GM21515 (cell line): ENCODE measurements at regions not wholly inside any gene's neighbourhood (a gene's known extent, or its start where the extent isn't known, plus 50 kb on each side); places are given as distances from the start of the nearest gene placed in this dataset.
"Not testable (repeated sequence)": the region's sequence is repeated elsewhere in the genome, so short reads cannot be mapped to it uniquely, and the experiment has no call there.

Source experiments
- ATAC-seq: cut with Tn5 transposase; IDR thresholded peaks from one replicate; pipeline ENCODE4 v1.9.1; 2021; ENCODE audit not compliant: unreplicated experiment

DNA sequence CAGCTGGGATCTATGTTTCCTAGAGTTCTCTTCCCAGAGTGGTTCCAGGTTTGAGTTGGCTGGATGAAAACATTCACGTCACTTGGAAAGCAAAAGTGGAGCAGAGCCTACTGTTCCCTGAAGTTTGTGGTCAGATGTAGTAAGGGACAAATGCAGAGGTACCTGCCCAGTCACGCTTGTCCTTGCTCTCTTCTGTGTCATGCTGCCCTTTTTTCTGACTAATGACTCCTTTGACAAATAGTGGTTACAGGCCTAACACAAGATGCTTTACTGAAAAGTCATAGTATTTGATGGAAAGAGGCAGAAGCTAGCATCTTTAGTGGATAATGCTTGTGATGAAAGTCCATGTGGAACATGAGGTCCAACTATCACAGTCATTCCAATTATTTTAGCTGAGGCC, 881.4 kb upstream of the B3GALT2 start:
- ATAC-seq = no peak

DNA sequence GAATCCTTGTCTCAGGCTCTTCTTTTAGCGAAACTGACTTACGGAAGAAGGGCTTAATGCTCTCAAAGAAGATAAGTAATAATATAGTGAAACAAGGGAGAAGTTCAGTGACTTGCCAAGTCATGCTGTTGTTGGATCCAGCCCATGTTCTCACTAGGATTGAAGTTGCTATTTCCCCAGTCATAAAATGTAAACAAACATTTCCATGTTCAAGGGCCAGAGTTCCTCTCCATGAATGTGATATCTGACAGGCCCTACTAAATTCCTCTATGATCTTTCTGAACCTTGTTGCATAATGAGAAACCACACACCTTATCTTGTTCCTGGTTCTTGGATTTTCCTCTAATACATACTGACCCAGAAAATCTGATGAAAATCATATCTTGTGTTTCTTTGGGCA, 876.5 kb upstream of the B3GALT2 start:
- ATAC-seq = no peak

DNA sequence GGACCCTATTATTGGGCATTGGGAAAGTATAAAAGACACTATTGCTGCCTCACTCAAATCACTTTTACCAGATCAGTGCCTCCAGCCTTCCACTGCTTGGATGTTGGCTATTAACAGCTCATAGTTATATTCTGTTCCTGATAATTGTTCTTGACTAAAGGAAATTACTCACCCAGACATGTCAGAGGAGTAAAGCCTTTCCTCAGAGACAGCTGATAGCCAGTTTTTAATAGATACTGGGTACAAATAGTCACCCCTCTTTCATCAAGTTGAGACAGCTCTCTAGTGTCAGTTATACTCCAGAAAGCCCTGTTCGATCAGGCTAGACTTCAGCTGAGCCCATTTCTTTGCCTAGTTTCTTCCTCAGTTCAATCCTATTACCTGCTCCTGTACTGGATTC, 876.1 kb upstream of the B3GALT2 start:
- ATAC-seq = no peak

DNA sequence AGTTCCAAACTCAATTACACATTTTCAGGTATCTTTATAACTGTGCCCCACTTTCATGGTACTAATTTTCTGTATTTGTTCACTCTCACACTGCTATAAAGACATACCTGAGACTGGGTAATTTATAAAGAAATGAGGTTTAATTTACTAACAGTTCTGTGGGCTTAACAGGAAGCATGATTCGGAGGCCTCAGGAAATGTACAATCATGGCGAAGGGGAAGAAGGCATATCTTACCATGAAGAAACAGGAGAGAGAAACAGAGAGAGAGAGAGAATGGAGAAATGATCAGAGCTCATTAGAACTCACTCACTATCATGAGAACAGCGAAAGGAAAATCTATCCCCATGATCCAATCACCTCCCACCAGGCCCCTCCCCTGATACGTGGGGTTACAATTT, 874.1 kb upstream of the B3GALT2 start:
- ATAC-seq = no peak

DNA sequence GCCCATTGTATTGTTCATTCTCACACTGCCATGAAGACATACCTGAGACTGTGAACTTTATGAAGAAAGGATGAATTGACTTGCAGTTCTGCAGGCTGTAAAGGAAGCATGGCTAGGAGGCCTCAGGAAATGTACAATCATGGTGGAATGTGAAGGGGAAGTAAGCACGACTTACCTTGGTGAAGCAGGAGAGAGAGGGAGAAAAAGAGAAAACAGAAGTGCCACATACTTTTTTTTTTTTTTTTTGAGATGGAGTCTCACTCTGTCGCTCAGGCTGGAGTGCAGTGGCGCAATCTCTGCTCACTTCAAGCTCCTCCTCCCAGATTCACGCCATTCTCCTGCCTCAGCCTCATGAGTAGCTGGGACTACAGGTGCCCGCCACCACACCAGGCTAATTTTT, 871.9 kb upstream of the B3GALT2 start:
- ATAC-seq = not testable (repeated sequence)

DNA sequence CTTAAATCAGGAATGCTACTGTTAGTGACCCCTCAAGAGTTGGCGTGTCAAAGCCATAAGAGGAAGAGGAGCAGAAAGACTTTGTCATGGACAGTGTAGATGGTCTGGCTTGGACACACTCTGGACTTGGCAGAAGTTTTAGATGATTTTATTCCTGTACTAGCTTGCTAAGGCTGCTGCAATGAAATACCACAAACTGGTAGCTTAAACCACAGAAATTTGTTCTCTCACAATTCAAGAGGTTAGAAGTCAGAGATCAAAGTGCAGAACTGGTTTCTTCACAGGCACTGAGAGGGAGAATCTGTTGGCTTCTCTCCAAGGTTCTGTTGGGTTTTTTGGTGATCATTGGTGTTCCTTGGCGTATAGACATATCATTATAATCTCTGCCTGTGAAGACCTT, 869.8 kb upstream of the B3GALT2 start:
- ATAC-seq = no peak

DNA sequence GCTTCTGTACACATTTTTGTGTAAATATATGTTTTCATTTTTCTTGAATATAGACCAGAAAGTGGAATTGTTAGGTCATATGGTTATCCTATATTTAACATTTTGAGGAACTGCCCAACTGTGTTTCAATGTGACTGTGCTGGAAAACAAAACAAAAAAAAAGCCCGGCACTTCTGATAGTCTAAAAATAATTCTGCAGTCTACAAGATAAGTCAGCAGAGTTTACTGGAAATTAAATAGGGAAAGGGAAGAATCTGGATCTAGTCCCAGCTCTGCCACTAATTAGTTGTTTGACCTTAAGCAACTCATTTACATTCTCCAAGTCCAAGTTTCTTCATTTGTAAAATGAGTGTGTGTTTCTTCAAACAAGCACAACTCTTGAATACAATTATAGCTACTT, 869.1 kb upstream of the B3GALT2 start:
- no peak for ATAC-seq

DNA sequence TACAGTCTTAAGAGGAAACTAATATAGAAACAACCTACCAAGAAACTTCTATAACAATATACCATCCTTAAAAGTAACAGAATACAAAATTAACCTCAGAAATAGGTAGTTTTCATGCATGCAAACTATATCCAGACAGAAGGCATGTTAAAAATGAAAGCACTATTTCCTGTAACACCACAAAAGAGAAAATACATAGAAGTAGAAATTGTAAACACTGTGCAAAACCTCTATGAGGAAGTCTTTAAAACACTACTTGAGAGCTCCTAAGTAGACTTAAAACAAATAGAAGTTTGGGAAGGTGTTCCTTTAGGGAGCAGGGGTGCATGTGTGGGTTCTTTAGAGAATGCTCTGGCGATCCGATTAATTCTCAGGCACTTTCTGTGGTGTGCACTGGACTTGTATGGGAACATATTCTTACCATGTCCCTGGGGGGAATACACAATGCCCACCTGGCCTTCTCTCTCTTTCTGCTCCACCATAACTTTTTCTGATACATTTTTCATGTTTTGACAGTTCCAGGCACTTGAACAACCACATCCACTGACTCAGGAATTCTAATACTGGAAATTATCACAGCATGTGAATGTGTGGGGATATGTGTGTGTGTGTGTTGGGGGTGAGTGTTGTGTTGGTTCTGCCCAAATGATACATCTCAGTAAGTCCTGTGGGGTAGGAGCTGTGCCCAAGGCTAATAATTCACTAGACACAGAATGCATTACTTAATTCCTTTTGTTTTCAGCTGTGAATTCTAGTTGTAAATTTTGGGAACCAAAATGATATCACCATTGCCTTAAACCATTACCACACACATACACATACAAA, 866.3 kb upstream of the B3GALT2 start:
- ATAC-seq = no peak

DNA sequence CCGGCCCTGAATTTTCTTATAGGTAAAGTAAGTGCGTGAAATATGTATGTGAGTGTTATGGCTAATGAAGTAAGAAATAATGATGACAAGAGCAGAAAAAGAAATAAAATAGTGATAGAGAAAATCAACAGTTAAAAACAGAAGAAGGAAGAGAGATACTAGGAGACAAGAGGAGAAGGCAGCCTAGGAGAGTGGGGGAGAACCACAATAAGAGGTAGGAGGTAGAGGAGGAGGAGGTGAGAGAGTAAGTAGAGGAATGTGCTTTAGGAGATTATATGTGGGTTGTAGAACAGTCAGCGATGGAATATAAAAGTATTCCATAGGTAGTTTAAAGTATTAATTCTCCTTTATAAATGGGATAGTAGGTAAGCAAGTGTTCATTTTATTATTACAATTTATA, 861.5 kb upstream of the B3GALT2 start:
- ATAC-seq = no peak

DNA sequence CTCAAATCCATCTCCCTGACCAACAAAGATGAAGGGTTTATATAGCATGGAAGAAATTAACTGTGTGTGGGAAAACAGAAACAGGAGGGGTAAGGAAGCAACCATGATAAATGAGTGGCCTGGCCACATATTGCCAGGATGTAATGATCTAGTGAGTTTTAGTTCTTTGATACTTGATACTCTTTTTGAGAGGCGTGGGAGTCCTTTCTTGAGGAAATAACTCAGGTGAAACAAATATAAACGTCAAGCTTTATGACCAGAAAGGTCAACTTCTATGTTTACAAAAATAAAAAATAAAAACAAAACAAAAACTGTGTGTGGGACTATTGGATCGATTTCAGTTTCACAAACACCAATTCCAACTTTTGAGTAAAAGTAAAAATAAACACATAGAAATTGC, 860.8 kb upstream of the B3GALT2 start:
- no peak for ATAC-seq

DNA sequence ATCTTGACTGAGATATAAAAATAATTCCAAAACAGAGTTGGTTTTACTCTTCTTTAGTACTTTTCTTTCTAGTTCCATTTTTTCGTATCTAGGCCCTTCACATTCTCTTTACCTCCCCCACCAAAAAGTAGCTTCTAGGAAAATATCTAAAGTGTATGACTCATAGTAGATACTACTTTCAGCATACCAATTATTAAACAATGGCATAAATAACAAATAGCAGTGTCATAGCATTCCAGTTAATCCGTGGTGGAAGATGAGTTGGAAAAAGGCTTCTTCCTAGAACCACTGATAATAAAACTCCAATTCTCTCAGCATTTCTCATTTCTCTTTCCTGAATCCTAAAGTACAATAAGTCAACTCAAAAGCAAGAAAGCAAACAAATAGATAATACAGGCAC, 859.0 kb upstream of the B3GALT2 start:
- ATAC-seq = no peak

DNA sequence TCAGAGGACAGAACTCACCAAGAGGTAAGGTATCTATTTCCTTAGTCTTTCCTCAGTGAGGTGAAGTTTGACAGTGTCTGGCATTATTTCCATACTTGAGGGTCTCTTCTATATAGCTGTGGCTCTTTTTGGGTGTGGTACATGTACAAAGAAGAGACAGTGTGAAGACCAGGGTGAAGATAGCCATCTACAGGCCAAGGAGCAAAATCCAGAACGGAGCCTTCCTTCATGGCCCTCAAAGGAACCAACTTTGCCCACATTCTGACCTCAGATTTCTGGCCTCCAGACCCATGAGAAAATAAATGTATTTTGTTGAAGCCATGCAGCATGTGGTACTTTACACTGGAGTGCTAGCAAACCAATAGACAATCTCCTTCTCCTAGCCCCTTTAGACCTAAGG, 858.5 kb upstream of the B3GALT2 start:
- no peak for ATAC-seq

DNA sequence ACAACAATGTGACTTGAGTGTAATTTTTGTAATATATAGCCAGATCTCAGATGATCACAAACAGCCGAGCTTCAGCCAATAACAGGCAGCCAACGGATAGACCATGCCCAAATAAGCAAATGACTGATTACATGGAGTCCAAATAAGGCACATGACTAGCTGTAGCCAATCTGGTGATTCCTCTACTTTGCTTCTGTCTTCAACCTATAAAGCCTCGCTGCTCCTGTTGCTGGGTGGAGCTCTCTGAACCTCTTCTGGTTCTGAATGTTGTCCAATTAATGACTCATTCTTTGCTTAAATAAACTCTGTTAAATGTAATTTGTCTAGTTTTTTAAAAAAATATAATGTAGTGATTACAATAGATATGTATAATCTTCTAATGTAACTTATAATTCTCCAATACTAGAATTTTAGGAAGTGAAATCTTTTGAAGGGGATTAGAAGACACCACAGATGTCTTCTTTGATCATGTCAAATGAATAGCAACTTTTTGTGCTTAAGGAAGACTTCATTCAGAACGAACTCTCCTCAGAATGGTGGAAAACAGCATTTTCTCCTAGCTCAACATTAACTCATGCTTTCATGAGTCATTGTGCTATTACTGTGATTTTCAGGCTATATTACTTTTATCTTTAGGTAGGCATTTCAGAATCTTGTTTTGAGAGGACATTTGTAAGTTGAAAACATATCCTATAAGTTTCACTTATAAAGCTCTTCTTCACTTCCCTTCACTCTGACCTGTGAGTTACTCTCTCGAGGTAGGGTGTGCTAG, 857.8 kb upstream of the B3GALT2 start:
- no peak for ATAC-seq

DNA sequence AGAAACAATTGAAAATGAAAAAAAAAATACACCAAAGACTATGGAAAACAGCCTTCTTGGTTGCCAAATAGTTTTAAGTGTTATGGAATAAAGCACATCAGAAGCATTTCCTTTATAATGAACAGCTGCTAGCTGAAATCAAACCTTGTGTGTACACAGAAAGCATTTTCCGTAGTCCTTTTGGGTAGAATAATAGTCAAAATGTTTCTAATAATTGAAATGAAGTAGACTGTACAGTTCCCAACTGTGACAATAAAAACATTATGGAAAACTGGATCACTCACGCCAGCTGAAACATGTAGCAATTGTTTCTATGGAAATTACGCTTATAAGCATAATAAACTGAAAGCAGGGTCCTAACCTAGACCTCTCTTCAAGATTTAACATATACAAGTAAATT, 856.3 kb upstream of the B3GALT2 start:
- no peak for ATAC-seq

DNA sequence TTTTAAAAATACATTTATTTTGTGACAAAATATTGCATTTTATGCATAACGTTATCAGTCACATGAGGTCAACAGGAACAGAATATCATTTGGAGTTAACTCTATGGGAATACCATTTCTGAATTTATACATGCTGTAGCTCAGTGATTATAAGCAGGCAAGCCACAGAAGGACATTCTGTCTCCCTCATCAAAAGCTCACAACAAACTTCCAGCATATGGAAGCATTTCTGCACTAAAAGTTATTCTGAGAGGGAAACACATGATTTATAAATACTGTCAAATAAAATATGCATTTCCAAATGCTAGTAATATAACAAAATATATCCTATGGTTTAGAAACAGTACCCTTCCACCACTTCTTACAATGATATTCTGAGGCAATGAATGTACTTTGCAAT, 854.1 kb upstream of the B3GALT2 start:
- ATAC-seq = no peak

DNA sequence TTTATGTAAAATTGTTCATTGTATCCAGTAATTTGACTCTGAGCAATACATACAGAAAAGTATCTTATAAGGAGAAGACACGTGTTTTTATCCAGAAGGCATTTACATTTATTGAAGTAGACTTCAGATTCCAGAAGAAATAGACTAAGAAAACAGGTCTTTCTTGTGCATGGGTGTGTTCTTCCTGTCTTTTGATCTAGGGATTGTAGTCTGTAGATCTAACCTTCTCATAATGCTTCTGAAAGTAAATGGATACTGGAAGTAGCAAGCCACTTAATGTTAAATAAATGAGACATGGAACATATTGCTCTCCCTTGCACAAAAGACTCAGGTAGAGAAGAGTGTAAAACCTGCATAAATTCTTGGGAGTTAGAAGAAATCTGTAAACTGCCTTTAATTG, 853.2 kb upstream of the B3GALT2 start:
- no peak for ATAC-seq

DNA sequence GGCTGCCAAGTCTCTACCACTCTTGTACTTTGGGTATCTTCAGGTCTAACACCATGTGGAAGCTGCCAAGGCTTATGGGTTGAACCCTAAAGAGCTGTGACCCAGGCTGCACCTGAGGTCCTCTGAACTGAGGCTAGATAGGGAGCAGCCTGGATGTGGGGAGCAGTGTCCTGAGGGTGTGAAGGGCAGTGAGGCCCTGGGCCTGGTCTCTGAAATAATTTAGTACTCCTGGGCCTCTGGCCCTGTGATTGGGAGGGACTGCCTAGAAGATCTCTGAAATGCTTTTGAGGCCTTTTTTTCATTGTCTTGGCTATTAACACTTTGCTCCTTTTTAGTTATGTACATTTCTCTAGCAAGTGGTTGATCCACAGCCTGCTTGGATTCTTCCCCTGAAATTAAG, 847.2 kb upstream of the B3GALT2 start:
- no peak for ATAC-seq

DNA sequence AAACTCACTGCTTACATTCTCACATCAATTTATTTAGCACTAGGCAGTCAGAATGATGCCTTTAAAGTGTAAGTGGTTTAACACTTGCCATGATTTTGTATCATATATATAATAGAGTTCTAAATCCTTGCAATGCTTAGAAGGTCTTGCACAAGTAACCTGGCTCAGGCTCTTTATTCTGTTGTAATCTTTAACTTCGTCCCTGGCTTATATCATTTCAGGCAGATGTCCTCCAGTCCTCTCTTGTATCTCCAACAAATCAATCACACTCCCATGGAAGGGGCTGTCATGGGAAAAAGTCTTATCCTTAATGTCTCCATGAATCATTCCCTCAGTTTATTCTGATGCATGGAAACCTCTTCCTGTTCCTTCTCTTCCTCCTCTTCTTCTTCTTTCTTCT, 841.6 kb upstream of the B3GALT2 start:
- ATAC-seq = no peak

DNA sequence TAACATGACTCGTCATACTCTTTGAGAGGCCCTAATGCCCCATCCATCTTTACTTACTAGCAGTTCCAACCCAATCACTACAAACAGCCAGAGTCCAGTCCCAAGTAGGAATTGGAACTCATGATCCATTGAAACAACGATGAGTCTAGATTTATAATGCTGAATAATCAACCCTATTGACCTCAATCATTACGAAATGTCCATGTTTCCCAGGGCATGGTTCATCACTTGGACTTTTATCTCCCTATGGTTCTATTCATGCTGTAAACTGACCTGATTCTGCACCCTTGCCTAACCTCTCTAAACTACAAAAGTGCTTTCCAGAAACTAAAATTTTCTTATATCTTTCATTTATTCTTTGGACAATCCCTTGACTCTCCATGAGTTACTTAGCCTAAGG, 840.0 kb upstream of the B3GALT2 start:
- no peak for ATAC-seq

DNA sequence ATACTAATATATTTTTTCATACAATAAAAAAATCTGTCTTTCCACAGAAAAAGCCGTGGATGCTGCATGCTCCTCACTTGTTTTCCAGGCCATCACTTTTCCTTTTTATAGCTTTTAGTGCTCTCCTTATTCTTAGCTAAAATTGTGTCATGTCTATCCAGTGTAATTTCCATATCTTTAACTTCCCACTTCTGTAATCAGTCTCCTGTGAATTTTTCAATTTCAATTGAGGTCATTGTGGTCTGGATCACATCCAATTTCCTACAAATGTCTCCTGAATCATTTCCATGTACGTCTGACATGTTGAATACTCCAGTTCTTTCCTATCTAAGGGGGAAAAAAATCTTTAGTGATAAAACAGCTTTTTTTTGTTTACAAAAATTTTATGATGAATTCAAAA, 838.2 kb upstream of the B3GALT2 start:
- ATAC-seq = no peak

DNA sequence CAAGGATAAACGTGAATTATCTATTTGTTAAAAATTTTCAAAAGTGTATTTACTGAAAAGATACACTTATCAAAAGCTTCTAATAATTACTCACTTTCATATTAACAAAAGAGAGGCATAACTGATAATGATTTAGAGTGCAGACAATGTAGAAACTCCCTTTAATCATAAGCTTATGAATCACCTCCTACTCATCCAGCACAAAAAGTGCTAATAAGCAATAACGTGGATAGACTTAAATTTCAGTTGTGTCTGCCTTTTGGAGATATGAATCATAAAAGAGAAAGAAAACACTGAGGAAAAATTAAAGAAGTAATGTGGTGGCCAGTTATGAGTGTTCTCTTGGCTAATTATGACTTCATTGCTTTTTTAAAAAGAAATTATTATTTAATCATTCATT, 827.6 kb upstream of the B3GALT2 start:
- ATAC-seq = no peak

DNA sequence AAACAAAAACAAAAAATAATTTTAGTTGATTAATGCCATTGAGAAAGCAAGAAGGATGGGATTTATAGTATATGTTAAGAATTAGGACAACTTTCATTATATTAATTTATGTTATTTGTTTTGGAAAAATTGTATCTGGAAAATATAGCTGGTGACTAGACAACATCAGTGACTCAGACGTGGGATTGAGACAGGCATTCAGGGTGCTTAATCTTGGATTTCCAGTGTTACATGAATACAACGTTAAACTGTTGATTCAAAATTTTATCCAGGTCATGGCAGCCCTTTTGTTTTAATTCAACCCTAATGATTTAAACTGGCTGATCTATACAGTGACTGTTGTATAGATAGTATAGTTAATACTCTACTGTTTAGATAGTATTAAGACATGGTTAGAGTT, 827.1 kb upstream of the B3GALT2 start:
- ATAC-seq = no peak

DNA sequence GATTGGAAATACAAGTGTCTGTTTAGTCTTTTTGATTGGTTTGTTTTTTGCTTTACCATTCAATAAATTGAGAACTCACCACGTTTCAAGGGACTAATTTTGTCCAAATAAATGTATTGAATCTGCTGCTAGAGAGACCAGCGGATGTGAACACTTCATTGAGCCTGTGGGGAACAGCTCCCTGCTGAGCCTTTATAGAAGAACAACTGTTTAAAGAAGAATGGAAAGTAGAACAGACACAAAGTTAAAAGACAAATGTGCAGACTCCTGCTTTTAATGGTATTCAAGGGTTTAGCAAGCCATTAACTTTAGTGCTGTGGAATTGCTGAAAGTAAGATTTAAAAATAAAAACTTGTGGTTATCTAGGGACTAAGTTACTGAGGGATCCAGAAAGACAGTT, 817.7 kb upstream of the B3GALT2 start:
- ATAC-seq = no peak
